GM12864 (cell line): ENCODE measurements at regions not wholly inside any gene's neighbourhood (a gene's known extent, or its start where the extent isn't known, plus 50 kb on each side); places are given as distances from the start of the nearest gene placed in this dataset.

Experiments used
- DNase-seq: peaks from one replicate; pipeline ENCODE4 v3.0.0-alpha.2; 2011; ENCODE audit warnings: low read depth
- H3K4me3 ChIP-seq: 2 replicates; pipeline ENCODE4 v1.5.1; 2011; ENCODE audit warnings: mild to moderate bottlenecking, low read depth, low read length, control low read depth
- TF ChIP-seq, protein P1 (sequence below): IDR thresholded peaks from 2 replicates; pipeline ENCODE4 v1.5.1; 2011; ENCODE audit warnings: low read depth, mild to moderate bottlenecking, moderate library complexity, low read length, control low read depth, inconsistent platforms; ENCODE audit errors: missing control alignments

- no peak overlapping the region for H3K4me3 ChIP-seq
- TF ChIP-seq, protein P1, sequence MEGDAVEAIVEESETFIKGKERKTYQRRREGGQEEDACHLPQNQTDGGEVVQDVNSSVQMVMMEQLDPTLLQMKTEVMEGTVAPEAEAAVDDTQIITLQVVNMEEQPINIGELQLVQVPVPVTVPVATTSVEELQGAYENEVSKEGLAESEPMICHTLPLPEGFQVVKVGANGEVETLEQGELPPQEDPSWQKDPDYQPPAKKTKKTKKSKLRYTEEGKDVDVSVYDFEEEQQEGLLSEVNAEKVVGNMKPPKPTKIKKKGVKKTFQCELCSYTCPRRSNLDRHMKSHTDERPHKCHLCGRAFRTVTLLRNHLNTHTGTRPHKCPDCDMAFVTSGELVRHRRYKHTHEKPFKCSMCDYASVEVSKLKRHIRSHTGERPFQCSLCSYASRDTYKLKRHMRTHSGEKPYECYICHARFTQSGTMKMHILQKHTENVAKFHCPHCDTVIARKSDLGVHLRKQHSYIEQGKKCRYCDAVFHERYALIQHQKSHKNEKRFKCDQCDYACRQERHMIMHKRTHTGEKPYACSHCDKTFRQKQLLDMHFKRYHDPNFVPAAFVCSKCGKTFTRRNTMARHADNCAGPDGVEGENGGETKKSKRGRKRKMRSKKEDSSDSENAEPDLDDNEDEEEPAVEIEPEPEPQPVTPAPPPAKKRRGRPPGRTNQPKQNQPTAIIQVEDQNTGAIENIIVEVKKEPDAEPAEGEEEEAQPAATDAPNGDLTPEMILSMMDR, result no peak
- no peak for DNase-seq
Measured at GRCh38 chr5:51650824-51651223, 267.6 kb downstream of the ISL1 start.

DNA sequence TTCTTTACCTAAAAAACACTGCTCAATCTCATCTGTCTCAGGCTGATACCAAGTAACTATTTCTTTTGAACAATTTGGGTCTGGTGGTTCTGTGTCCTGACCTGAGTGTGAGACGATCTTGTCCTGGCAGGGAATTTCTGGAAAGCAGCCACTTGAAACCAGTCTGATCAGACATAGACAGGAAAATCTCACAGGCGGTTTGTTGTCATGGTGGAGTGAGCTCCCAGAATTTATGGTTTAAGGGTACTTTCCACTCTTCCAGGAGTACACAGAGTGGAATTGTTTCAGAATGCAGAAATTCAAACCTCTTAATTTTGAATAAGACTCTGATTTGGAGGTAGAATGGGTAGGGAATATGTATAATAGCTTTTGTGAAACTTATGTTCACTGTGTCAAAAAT, 268.2 kb downstream of the ISL1 start:
- H3K4me3 ChIP-seq, result no peak overlapping the region
- DNase-seq, result no peak
- TF ChIP-seq, protein P1, result no peak

DNA sequence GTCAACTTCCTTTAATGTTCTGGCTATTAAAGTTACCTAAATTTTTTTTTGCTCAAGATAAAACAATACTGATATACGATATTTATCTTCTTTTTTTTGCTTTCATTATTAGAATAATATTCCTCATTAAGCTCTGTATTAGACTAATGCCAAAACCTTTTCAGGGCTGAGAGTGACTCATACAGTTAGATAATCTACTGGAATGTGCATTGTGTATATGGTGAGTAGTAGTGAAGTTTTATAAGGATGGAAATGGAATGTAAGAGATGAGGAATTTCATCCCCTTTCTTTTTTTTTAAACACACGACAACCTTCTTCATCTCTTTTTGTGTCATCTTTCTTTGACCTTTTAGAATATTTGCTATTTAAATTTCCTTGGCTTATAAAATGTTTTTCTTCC, 268.6 kb downstream of the ISL1 start:
- no peak overlapping the region for H3K4me3 ChIP-seq
- TF ChIP-seq, protein P1, result no peak

GRCh38 chr5:51652980-51653379, 269.7 kb downstream of the ISL1 start:
- TF ChIP-seq, protein P1, result no peak
- H3K4me3 ChIP-seq, result no peak overlapping the region
- DNase-seq, result no peak

More for the DNA sequence above, 268.6 kb downstream of the ISL1 start:
- DNase-seq, result no peak

- no peak for DNase-seq
- TF ChIP-seq, protein P1, result no peak
Measured at GRCh38 chr5:51657340-51658240, 274.3 kb downstream of the ISL1 start.

GRCh38 chr5:51661646-51662265, 278.5 kb downstream of the ISL1 start:
- no peak for DNase-seq
- TF ChIP-seq, protein P1, result no peak
- no peak overlapping the region for H3K4me3 ChIP-seq

More at GRCh38 chr5:51657340-51658240, 274.3 kb downstream of the ISL1 start:
- H3K4me3 ChIP-seq, result no peak overlapping the region
